Calu3 (cell line): ENCODE measurements at regions not wholly inside any gene's neighbourhood (a gene's known extent, or its start where the extent isn't known, plus 50 kb on each side); places are given as distances from the start of the nearest gene placed in this dataset.

Experiments used
- BruUV-seq: library from RNA; stranded (reverse); fragments of 400-500 nt; replicated peaks from 2 replicates; lab custom pipeline; 2021; lab: Mats Ljungman, UMichigan
- CTCF ChIA-PET: fragments of 300-600 bp; sonication (Branson Sonifier 250); formaldehyde crosslinking; loops from one replicate; lab custom pipeline; 2022; ENCODE audit warnings: antibody characterized with exemption; lab: Charles Lee
- DNase-seq: peaks from one replicate; pipeline ENCODE4 v3.0.0; 2022
- H3K27ac Mint-ChIP-seq: one replicate; pipeline ENCODE4 v1.8.0; 2022; ENCODE audit warnings: mixed read lengths; ENCODE audit not compliant: unreplicated experiment
- H3K27me3 Mint-ChIP-seq: one replicate; pipeline ENCODE4 v1.8.0; 2022; ENCODE audit warnings: mixed read lengths; ENCODE audit not compliant: unreplicated experiment
- H3K36me3 Mint-ChIP-seq: one replicate; pipeline ENCODE4 v1.8.0; 2022; ENCODE audit warnings: mild to moderate bottlenecking, moderate library complexity, mixed read lengths; ENCODE audit not compliant: insufficient read depth, unreplicated experiment
- H3K4me1 Mint-ChIP-seq: one replicate; pipeline ENCODE4 v1.8.0; 2022; ENCODE audit warnings: mild to moderate bottlenecking, low read depth, mixed read lengths; ENCODE audit not compliant: unreplicated experiment
- H3K4me3 Mint-ChIP-seq: one replicate; pipeline ENCODE4 v1.8.0; 2022; ENCODE audit warnings: mild to moderate bottlenecking, low read depth, moderate library complexity, mixed read lengths; ENCODE audit not compliant: unreplicated experiment
- H3K9me3 Mint-ChIP-seq: one replicate; pipeline ENCODE4 v1.8.0; 2022; ENCODE audit warnings: low read depth, mixed read lengths; ENCODE audit not compliant: unreplicated experiment
- CTCF ChIP-seq: fragments of 200-600 bp; IDR thresholded peaks from one replicate; pipeline ENCODE4 v1.8.0; 2022; ENCODE audit warnings: antibody characterized with exemption; ENCODE audit not compliant: unreplicated experiment
- intact Hi-C: fragments of 100-400 bp; cut with micrococcal nuclease; formaldehyde crosslinking; loops from one replicate; pipeline ENCODE4 v1.10.0; 2022; ENCODE audit not compliant: unreplicated experiment

- DNase-seq, result no peak
- TF ChIP-seq CTCF, result no peak
- H3K27me3 Mint-ChIP-seq, result no peaks in the 10 kb centered on the region
- H3K9me3 Mint-ChIP-seq, result no peaks in the 10 kb centered on the region
- intact Hi-C loops, result no loop called here
- no peaks in the 10 kb centered on the region for H3K36me3 Mint-ChIP-seq
- H3K4me1 Mint-ChIP-seq, result no peaks in the 10 kb centered on the region
- H3K27ac Mint-ChIP-seq, result no peak overlapping the region
- H3K4me3 Mint-ChIP-seq, result no peak overlapping the region
- no TSS peak for BruUV-seq
- CTCF ChIA-PET, result no interaction called here
Measured at GRCh38 chr4:106454021-106454420, 85.4 kb upstream of the GIMD1 start.

GRCh38 chr4:106451091-106451490 lies 82.5 kb upstream of the GIMD1 start:
- Mint-ChIP-seq H3K9me3 (no peaks in the 10 kb centered on the region), H3K4me3 (no peak overlapping the region)
- no TSS peak for BruUV-seq

GRCh38 chr4:106450249-106450648 lies 81.7 kb upstream of the GIMD1 start:
- Mint-ChIP-seq H3K4me3 (no peak overlapping the region), H3K9me3 (no peaks in the 10 kb centered on the region), H3K4me1 (no peaks in the 10 kb centered on the region), H3K27me3 (no peaks in the 10 kb centered on the region), H3K36me3 (no peaks in the 10 kb centered on the region), H3K27ac (no peak overlapping the region)
- intact Hi-C loops, result no loop called here
- TF ChIP-seq CTCF, result no peak
- CTCF ChIA-PET, result no interaction called here
- BruUV-seq, result no TSS peak
- no peak for DNase-seq

More at GRCh38 chr4:106451091-106451490, 82.5 kb upstream of the GIMD1 start:
- Mint-ChIP-seq H3K27me3 (no peaks in the 10 kb centered on the region), H3K27ac (no peak overlapping the region), H3K4me1 (no peaks in the 10 kb centered on the region), H3K36me3 (no peaks in the 10 kb centered on the region)
- DNase-seq, result no peak
- CTCF ChIA-PET, result no interaction called here
- intact Hi-C loops, result no loop called here
- no peak for TF ChIP-seq CTCF

- H3K27me3 Mint-ChIP-seq, result no peaks in the 10 kb centered on the region
- no peak for DNase-seq
- CTCF ChIA-PET, result no interaction called here
- no peak overlapping the region for H3K4me3 Mint-ChIP-seq
- H3K36me3 Mint-ChIP-seq, result no peaks in the 10 kb centered on the region
- H3K4me1 Mint-ChIP-seq, result peaks cover 9% of the 10 kb centered on the region
- H3K27ac Mint-ChIP-seq, result no peak overlapping the region
- no TSS peak for BruUV-seq
- H3K9me3 Mint-ChIP-seq, result no peaks in the 10 kb centered on the region
- intact Hi-C loops, result no loop called here
- no peak for TF ChIP-seq CTCF
Measured at GRCh38 chr4:106444557-106444956, 76.0 kb upstream of the GIMD1 start.
